ENCODE measurements at regions not wholly inside any gene's neighbourhood (a gene's known extent, or its start where the extent isn't known, plus 50 kb on each side); places are given as distances from the start of the nearest gene placed in this dataset.

GRCh38 chr7:50962962-50963374, 180.3 kb upstream of the GRB10 start:
- DNase-seq (ENCODE audit: low read depth in 1 of 2, low spot score in 1 of 2): no peak

GRCh38 chr7:50962281-50962883, 179.7 kb upstream of the GRB10 start:
- DNase-seq (ENCODE audit: low read depth in 1 of 2, low spot score in 1 of 2): no peak

GRCh38 chr7:50960621-50961310, 178.1 kb upstream of the GRB10 start:
- DNase-seq (ENCODE audit: low read depth in 1 of 2, low spot score in 1 of 2): no peak

GRCh38 chr7:50959991-50960390, 177.3 kb upstream of the GRB10 start:
- no peak for DNase-seq (ENCODE audit: low read depth in 1 of 2, low spot score in 1 of 2)

- no peak for DNase-seq (ENCODE audit: low read depth in 1 of 2, low spot score in 1 of 2)
Observed at GRCh38 chr7:50959560-50959959, 176.9 kb upstream of the GRB10 start.

- DNase-seq (ENCODE audit: low read depth in 1 of 2, low spot score in 1 of 2): no peak
Observed at GRCh38 chr7:50957855-50958254, 175.2 kb upstream of the GRB10 start.

- DNase-seq (ENCODE audit: low read depth in 1 of 2, low spot score in 1 of 2): no peak
Observed at GRCh38 chr7:50957431-50957830, 174.7 kb upstream of the GRB10 start.

GRCh38 chr7:50956522-50957155, 173.9 kb upstream of the GRB10 start:
- DNase-seq (ENCODE audit: low read depth in 1 of 2, low spot score in 1 of 2): no peak

GRCh38 chr7:50954716-50955115, 172.0 kb upstream of the GRB10 start:
- DNase-seq (ENCODE audit: low read depth in 1 of 2, low spot score in 1 of 2): no peak

- DNase-seq (ENCODE audit: low read depth in 1 of 2, low spot score in 1 of 2): no peak
Observed at GRCh38 chr7:50954245-50954644, 171.5 kb upstream of the GRB10 start.

- no peak for DNase-seq (ENCODE audit: low read depth in 1 of 2, low spot score in 1 of 2)
Observed at GRCh38 chr7:50953820-50954219, 171.1 kb upstream of the GRB10 start.

- no peak for DNase-seq (ENCODE audit: low read depth in 1 of 2, low spot score in 1 of 2)
Observed at GRCh38 chr7:50953303-50953702, 170.6 kb upstream of the GRB10 start.

- no peak for DNase-seq (ENCODE audit: low read depth in 1 of 2, low spot score in 1 of 2)
Observed at GRCh38 chr7:50952544-50952943, 169.8 kb upstream of the GRB10 start.

- no peak for DNase-seq (ENCODE audit: low read depth in 1 of 2, low spot score in 1 of 2)
Observed at GRCh38 chr7:50952120-50952519, 169.4 kb upstream of the GRB10 start.

GRCh38 chr7:50943482-50943881, 160.8 kb upstream of the GRB10 start:
- no peak for DNase-seq (ENCODE audit: low read depth in 1 of 2, low spot score in 1 of 2)

- DNase-seq (ENCODE audit: low read depth in 1 of 2, low spot score in 1 of 2): no peak
Observed at GRCh38 chr7:50941525-50941924, 158.8 kb upstream of the GRB10 start.

- no peak for DNase-seq (ENCODE audit: low read depth in 1 of 2, low spot score in 1 of 2)
Observed at GRCh38 chr7:50940621-50941020, 157.9 kb upstream of the GRB10 start.

- no peak for DNase-seq (ENCODE audit: low read depth in 1 of 2, low spot score in 1 of 2)
Observed at GRCh38 chr7:50939021-50939420, 156.3 kb upstream of the GRB10 start.

GRCh38 chr7:50937727-50938126, 155.0 kb upstream of the GRB10 start:
- no peak for DNase-seq (ENCODE audit: low read depth in 1 of 2, low spot score in 1 of 2)

GRCh38 chr7:50926049-50926448, 143.4 kb upstream of the GRB10 start:
- DNase-seq (ENCODE audit: low read depth in 1 of 2, low spot score in 1 of 2): no peak

GRCh38 chr7:50923476-50923875, 140.8 kb upstream of the GRB10 start:
- no peak for DNase-seq (ENCODE audit: low read depth in 1 of 2, low spot score in 1 of 2)

GRCh38 chr7:50921114-50921813, 138.6 kb upstream of the GRB10 start:
- DNase-seq (ENCODE audit: low read depth in 1 of 2, low spot score in 1 of 2): peak in 1 of 2 donors; percentile 5

Data from stimulated activated CD4-positive, alpha-beta T cell treated with anti-CD3 and anti-CD28 coated beads, Interleukin-15, amount 100 ng/mL, for 1 hour (primary cell).